Ishikawa (cell line): ENCODE measurements at regions not wholly inside any gene's neighbourhood (a gene's known extent, or its start where the extent isn't known, plus 50 kb on each side); places are given as distances from the start of the nearest gene placed in this dataset.

Experiments
- CEBPB ChIP-seq: IDR thresholded peaks from 2 replicates; pipeline ENCODE4 v1.6.1; 2012
- CREB1 ChIP-seq: IDR thresholded peaks from 2 replicates; pipeline ENCODE4 v1.6.1; 2012; ENCODE audit warnings: low read depth
- EGR1 ChIP-seq: IDR thresholded peaks from 2 replicates; pipeline ENCODE4 v1.6.1; 2012
- EP300 ChIP-seq: IDR thresholded peaks from 2 replicates; pipeline ENCODE4 v1.6.1; 2012; ENCODE audit warnings: borderline replicate concordance
- FOXM1 ChIP-seq: IDR thresholded peaks from 2 replicates; pipeline ENCODE4 v1.6.1; 2012; ENCODE audit warnings: low read depth, borderline replicate concordance
- NFIC ChIP-seq: IDR thresholded peaks from 2 replicates; pipeline ENCODE4 v1.6.1; 2012
- RAD21 ChIP-seq: IDR thresholded peaks from 2 replicates; pipeline ENCODE4 v1.6.1; 2012; ENCODE audit warnings: low read depth
- TAF1 ChIP-seq: IDR thresholded peaks from 2 replicates; pipeline ENCODE4 v1.6.1; 2012; ENCODE audit warnings: low read depth, mild to moderate bottlenecking
- TCF12 ChIP-seq: IDR thresholded peaks from 2 replicates; pipeline ENCODE4 v1.6.1; 2012; ENCODE audit warnings: low read depth
- TEAD4 ChIP-seq: IDR thresholded peaks from 2 replicates; pipeline ENCODE4 v1.6.1; 2012
- USF1 ChIP-seq: IDR thresholded peaks from 2 replicates; pipeline ENCODE4 v1.6.1; 2012
- YY1 ChIP-seq: IDR thresholded peaks from 2 replicates; pipeline ENCODE4 v1.6.1; 2012; ENCODE audit warnings: low read depth
- ZBTB7A ChIP-seq: IDR thresholded peaks from 2 replicates; pipeline ENCODE4 v1.6.1; 2012; ENCODE audit warnings: low read depth
- TF ChIP-seq, protein P1 (sequence below): IDR thresholded peaks from 2 replicates; pipeline ENCODE4 v1.6.1; 2012
- TF ChIP-seq, protein P2 (sequence below): IDR thresholded peaks from 2 replicates; pipeline ENCODE4 v1.6.1; 2012; ENCODE audit warnings: low read depth, mild to moderate bottlenecking

DNA sequence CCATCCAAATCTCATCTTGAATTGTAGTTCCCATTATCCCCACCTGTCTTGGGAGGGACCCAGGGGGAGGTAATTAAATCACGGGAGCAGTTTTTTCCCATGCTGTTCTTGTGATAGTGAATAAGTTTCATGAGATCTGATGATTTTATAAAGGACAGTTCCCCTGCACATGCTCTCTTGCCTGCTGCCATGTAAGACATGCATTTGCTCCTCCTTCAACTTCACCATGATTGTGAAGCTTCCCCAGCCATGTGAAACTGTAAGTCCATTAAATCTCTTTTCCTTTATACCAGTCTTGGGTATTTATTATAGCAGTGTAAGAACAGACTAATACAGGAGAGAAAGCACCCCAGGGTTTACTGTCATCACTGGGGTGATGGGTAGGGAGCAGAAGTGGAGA lies 220.4 kb upstream of the NUDT4 start:
- TF ChIP-seq CREB1, result no peak

DNA sequence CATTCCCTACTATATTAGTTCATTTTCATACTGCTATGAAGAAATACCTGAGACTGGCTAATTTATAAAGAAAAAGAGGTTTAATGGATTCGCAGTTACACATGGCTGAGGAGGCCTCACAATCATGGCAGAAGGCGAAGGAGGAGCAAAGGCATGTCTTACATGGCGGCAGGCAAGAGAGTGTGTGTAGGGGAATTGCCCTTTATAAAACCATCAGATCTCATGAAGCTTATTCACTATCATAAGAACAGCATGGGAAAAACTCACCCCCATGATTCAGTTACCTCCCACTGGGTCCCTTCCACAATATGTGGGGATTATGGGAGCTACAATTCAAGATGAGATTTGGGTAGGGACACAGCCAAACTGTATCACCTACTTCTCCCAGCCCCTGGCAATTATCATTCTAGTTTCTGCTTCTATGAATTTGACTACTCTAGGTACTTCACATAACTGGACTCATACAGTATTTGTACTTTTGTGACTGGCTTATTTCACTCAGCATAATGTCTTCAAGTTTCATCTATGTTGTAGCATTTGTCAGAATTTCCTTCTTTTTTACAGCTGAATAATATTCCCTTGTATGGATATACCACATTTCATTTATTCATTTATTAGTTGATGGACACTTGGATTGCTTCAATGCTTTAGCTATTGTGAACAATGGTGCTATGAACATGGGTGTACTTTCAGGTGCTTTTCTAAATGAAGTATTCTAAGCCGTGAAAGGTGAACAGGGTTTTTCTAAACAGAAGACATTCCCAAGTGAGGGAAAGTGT lies 219.5 kb upstream of the NUDT4 start:
- TF ChIP-seq USF1, result no peak
- no peak for TF ChIP-seq NFIC
- no peak for TF ChIP-seq TEAD4
- TF ChIP-seq ZBTB7A, result no peak
- TF ChIP-seq CREB1, result no peak
- TF ChIP-seq YY1, result no peak
- TF ChIP-seq, protein P1, sequence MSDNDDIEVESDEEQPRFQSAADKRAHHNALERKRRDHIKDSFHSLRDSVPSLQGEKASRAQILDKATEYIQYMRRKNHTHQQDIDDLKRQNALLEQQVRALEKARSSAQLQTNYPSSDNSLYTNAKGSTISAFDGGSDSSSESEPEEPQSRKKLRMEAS, result no peak
- TF ChIP-seq RAD21, result no peak

- no peak for TF ChIP-seq CREB1
- TF ChIP-seq CEBPB, result no peak
- TF ChIP-seq USF1, result no peak
- TF ChIP-seq, protein P2, sequence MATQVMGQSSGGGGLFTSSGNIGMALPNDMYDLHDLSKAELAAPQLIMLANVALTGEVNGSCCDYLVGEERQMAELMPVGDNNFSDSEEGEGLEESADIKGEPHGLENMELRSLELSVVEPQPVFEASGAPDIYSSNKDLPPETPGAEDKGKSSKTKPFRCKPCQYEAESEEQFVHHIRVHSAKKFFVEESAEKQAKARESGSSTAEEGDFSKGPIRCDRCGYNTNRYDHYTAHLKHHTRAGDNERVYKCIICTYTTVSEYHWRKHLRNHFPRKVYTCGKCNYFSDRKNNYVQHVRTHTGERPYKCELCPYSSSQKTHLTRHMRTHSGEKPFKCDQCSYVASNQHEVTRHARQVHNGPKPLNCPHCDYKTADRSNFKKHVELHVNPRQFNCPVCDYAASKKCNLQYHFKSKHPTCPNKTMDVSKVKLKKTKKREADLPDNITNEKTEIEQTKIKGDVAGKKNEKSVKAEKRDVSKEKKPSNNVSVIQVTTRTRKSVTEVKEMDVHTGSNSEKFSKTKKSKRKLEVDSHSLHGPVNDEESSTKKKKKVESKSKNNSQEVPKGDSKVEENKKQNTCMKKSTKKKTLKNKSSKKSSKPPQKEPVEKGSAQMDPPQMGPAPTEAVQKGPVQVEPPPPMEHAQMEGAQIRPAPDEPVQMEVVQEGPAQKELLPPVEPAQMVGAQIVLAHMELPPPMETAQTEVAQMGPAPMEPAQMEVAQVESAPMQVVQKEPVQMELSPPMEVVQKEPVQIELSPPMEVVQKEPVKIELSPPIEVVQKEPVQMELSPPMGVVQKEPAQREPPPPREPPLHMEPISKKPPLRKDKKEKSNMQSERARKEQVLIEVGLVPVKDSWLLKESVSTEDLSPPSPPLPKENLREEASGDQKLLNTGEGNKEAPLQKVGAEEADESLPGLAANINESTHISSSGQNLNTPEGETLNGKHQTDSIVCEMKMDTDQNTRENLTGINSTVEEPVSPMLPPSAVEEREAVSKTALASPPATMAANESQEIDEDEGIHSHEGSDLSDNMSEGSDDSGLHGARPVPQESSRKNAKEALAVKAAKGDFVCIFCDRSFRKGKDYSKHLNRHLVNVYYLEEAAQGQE, result no peak
- no peak for TF ChIP-seq TAF1
- TF ChIP-seq EP300, result no peak
- TF ChIP-seq YY1, result no peak
- TF ChIP-seq ZBTB7A, result no peak
- no peak for TF ChIP-seq NFIC
- no peak for TF ChIP-seq EGR1
- TF ChIP-seq TCF12, result no peak
- TF ChIP-seq FOXM1, result no peak
- no peak for TF ChIP-seq RAD21
These were observed 214.3 kb upstream of the NUDT4 start for GRCh38 chr12:93163260-93164036.

DNA sequence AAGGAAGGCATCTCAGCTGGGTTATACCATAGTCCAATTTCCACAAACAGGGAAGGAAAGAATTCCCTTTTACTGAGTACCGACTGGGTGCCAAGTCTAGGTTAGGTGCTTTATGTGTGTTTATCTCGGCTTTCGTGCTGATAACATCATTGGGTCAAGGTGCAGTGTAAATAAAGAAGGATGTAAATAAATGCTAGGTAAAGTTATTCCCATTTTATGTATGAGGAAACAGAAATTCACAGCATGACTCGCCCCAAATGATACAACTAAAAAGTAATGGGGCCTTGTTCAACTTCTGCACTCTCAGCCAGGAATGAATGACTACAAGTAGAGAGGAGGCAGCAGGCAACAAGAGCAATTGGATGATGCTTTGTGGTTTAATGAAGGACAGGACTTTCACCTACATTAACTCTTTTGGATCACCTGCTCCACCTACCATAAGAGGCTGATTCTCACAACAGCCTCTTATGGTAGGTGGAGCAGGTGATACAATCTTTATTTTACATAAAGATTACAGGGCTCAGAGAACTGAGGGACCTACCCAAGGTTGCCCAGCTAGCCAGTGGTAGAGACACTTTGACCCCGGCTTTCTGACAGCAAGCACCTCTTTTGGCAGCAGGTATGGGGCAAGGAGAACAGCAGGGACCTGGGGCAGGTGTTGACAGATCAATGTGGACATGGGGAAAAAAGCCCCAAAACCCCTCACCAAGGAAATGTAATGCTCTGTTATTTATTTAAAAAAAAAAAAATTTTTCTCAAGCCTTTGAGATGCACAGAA lies 213.4 kb upstream of the NUDT4 start:
- TF ChIP-seq, protein P2, result no peak
- TF ChIP-seq NFIC (no peak), CREB1 (no peak), YY1 (no peak), CEBPB (no peak), TEAD4 (no peak), EGR1 (no peak), USF1 (no peak), EP300 (no peak), RAD21 (no peak), TCF12 (no peak), FOXM1 (no peak), ZBTB7A (no peak), TAF1 (no peak)
- TF ChIP-seq, protein P1, result no peak

GRCh38 chr12:93165384-93165932 lies 212.3 kb upstream of the NUDT4 start:
- TF ChIP-seq TCF12, result no peak
- no peak for TF ChIP-seq CREB1
- TF ChIP-seq, protein P1, result no peak
- no peak for TF ChIP-seq RAD21
- no peak for TF ChIP-seq ZBTB7A
- no peak for TF ChIP-seq FOXM1
- no peak for TF ChIP-seq NFIC
- no peak for TF ChIP-seq EP300
- TF ChIP-seq YY1, result no peak
